ENCODE measurements at regions not wholly inside any gene's neighbourhood (a gene's known extent, or its start where the extent isn't known, plus 50 kb on each side); places are given as distances from the start of the nearest gene placed in this dataset.

- Histone ChIP-seq H3K27me3 (ENCODE audit: control insufficient read depth, insufficient read depth, low read length) (no peaks in the 10 kb centered on the region), H3K27ac (ENCODE audit: low read depth, low read length) (no peak overlapping the region), H3K4me3 (ENCODE audit: low read depth, low read length) (no peak overlapping the region), H3K9me3 (ENCODE audit: control insufficient read depth, insufficient read depth, low read length) (peaks cover 58% of the 10 kb centered on the region)
- ChIA-PET CTCF (no interaction called here), POLR2A (no interaction called here)
- DNase-seq (ENCODE audit: low read depth, low spot score) = no peak
- no peak for TF ChIP-seq CTCF (IDR thresholded peaks at IDR 0.05; ENCODE audit: low read depth, low read length)
Measured at GRCh38 chr16:35195864-35196216, 1736.4 kb downstream of the TP53TG3F start.

GRCh38 chr16:35196313-35196712, 1736.9 kb downstream of the TP53TG3F start:
- H3K4me3 ChIP-seq (ENCODE audit: low read depth, low read length) = no peak overlapping the region
- peaks cover 62% of the 10 kb centered on the region for H3K9me3 ChIP-seq (ENCODE audit: control insufficient read depth, insufficient read depth, low read length)
- DNase-seq (ENCODE audit: low read depth, low spot score) = no peak
- POLR2A ChIA-PET = no interaction called here
- H3K27ac ChIP-seq (ENCODE audit: low read depth, low read length) = no peak overlapping the region
- H3K27me3 ChIP-seq (ENCODE audit: control insufficient read depth, insufficient read depth, low read length) = no peaks in the 10 kb centered on the region
- CTCF ChIA-PET = no interaction called here
- no peak for TF ChIP-seq CTCF (IDR thresholded peaks at IDR 0.05; ENCODE audit: low read depth, low read length)

GRCh38 chr16:35197656-35198055, 1738.2 kb downstream of the TP53TG3F start:
- Histone ChIP-seq H3K27ac (ENCODE audit: low read depth, low read length) (no peak overlapping the region), H3K4me3 (ENCODE audit: low read depth, low read length) (no peak overlapping the region), H3K9me3 (ENCODE audit: control insufficient read depth, insufficient read depth, low read length) (peaks cover 75% of the 10 kb centered on the region), H3K27me3 (ENCODE audit: control insufficient read depth, insufficient read depth, low read length) (no peaks in the 10 kb centered on the region)
- DNase-seq (ENCODE audit: low read depth, low spot score) = no peak
- ChIA-PET POLR2A (no interaction called here), CTCF (no interaction called here)
- no peak for TF ChIP-seq CTCF (IDR thresholded peaks at IDR 0.05; ENCODE audit: low read depth, low read length)

- Histone ChIP-seq H3K27ac (ENCODE audit: low read depth, low read length) (no peak overlapping the region), H3K9me3 (ENCODE audit: control insufficient read depth, insufficient read depth, low read length) (peaks cover 74% of the 10 kb centered on the region), H3K4me3 (ENCODE audit: low read depth, low read length) (no peak overlapping the region), H3K27me3 (ENCODE audit: control insufficient read depth, insufficient read depth, low read length) (no peaks in the 10 kb centered on the region)
- ChIA-PET POLR2A (no interaction called here), CTCF (no interaction called here)
- no peak for DNase-seq (ENCODE audit: low read depth, low spot score)
- TF ChIP-seq CTCF (IDR thresholded peaks at IDR 0.05; ENCODE audit: low read depth, low read length) = no peak
Measured at GRCh38 chr16:35198223-35199199, 1739.1 kb downstream of the TP53TG3F start.

- CTCF ChIA-PET = no interaction called here
Measured at GRCh38 chr16:35200662-35201061, 1741.2 kb downstream of the TP53TG3F start.

More at GRCh38 chr16:35200662-35201061, 1741.2 kb downstream of the TP53TG3F start:
- no peak overlapping the region for H3K27ac ChIP-seq (ENCODE audit: low read depth, low read length)
- no peak for TF ChIP-seq CTCF (IDR thresholded peaks at IDR 0.05; ENCODE audit: low read depth, low read length)
- POLR2A ChIA-PET = no interaction called here
- no peaks in the 10 kb centered on the region for H3K27me3 ChIP-seq (ENCODE audit: control insufficient read depth, insufficient read depth, low read length)
- DNase-seq (ENCODE audit: low read depth, low spot score) = no peak
- no peak overlapping the region for H3K4me3 ChIP-seq (ENCODE audit: low read depth, low read length)
- peaks cover 58% of the 10 kb centered on the region for H3K9me3 ChIP-seq (ENCODE audit: control insufficient read depth, insufficient read depth, low read length)
